Activated T-helper 17 cell treated with anti-CD3 and anti-CD28 coated beads, Interleukin-2, amount 50 U/mL, for 72 hours (primary cell): ENCODE measurements at regions not wholly inside any gene's neighbourhood (a gene's known extent, or its start where the extent isn't known, plus 50 kb on each side); places are given as distances from the start of the nearest gene placed in this dataset.

ENCODE experiments used
- ATAC-seq: fragments of 150-1000 bp; cut with Tn5 transposase; replicated peaks from 2 replicates; pipeline ENCODE4 v1.10.0; 2021; ENCODE audit warnings: mild to moderate bottlenecking, moderate library complexity
- H3K27ac Mint-ChIP-seq: one replicate; pipeline ENCODE4 v1.8.0; 2022; ENCODE audit warnings: mixed read lengths
- H3K27me3 Mint-ChIP-seq: one replicate; pipeline ENCODE4 v1.8.0; 2022; ENCODE audit warnings: mixed read lengths
- H3K36me3 Mint-ChIP-seq: one replicate; pipeline ENCODE4 v1.8.0; 2022; ENCODE audit warnings: low read depth, mild to moderate bottlenecking, mixed read lengths
- H3K4me1 Mint-ChIP-seq: one replicate; pipeline ENCODE4 v1.8.0; 2022; ENCODE audit warnings: mixed read lengths
- H3K4me3 Mint-ChIP-seq: one replicate; pipeline ENCODE4 v1.8.0; 2022; ENCODE audit warnings: mild to moderate bottlenecking, mixed read lengths
- H3K9me3 Mint-ChIP-seq: one replicate; pipeline ENCODE4 v1.8.0; 2022; ENCODE audit warnings: mixed read lengths

GRCh38 chr5:136667789-136668188, 302.4 kb upstream of the TRPC7 start:
- ATAC-seq = no peak
- Mint-ChIP-seq H3K4me1 (no peaks in the 10 kb centered on the region), H3K9me3 (peaks cover 8% of the 10 kb centered on the region), H3K27me3 (no peaks in the 10 kb centered on the region), H3K27ac (no peak overlapping the region), H3K36me3 (no peaks in the 10 kb centered on the region), H3K4me3 (no peak overlapping the region)

- Mint-ChIP-seq H3K36me3 (no peaks in the 10 kb centered on the region), H3K27me3 (no peaks in the 10 kb centered on the region), H3K4me3 (no peak overlapping the region), H3K9me3 (peaks cover 8% of the 10 kb centered on the region), H3K27ac (no peak overlapping the region), H3K4me1 (no peaks in the 10 kb centered on the region)
- ATAC-seq = no peak
Observed at GRCh38 chr5:136666970-136667620, 301.8 kb upstream of the TRPC7 start.

- no peaks in the 10 kb centered on the region for H3K36me3 Mint-ChIP-seq
- no peak overlapping the region for H3K27ac Mint-ChIP-seq
- H3K27me3 Mint-ChIP-seq = no peaks in the 10 kb centered on the region
- no peak for ATAC-seq
- H3K9me3 Mint-ChIP-seq = peaks cover 8% of the 10 kb centered on the region
- no peaks in the 10 kb centered on the region for H3K4me1 Mint-ChIP-seq
- H3K4me3 Mint-ChIP-seq = no peak overlapping the region
Observed at GRCh38 chr5:136665331-136665730, 300.0 kb upstream of the TRPC7 start.

GRCh38 chr5:136661026-136661425, 295.7 kb upstream of the TRPC7 start:
- Mint-ChIP-seq H3K9me3 (no peaks in the 10 kb centered on the region), H3K36me3 (no peaks in the 10 kb centered on the region), H3K27ac (no peak overlapping the region), H3K4me3 (no peak overlapping the region), H3K4me1 (no peaks in the 10 kb centered on the region), H3K27me3 (no peaks in the 10 kb centered on the region)
- ATAC-seq = no peak

- Mint-ChIP-seq H3K9me3 (peaks cover 8% of the 10 kb centered on the region), H3K27ac (no peak overlapping the region), H3K27me3 (peaks cover 4% of the 10 kb centered on the region), H3K4me3 (no peak overlapping the region), H3K4me1 (no peaks in the 10 kb centered on the region), H3K36me3 (no peaks in the 10 kb centered on the region)
- ATAC-seq = no peak
Observed at GRCh38 chr5:136656811-136657210, 291.5 kb upstream of the TRPC7 start.

GRCh38 chr5:136655468-136655867, 290.1 kb upstream of the TRPC7 start:
- Mint-ChIP-seq H3K4me3 (no peak overlapping the region), H3K36me3 (no peaks in the 10 kb centered on the region), H3K27me3 (peaks cover 4% of the 10 kb centered on the region), H3K4me1 (no peaks in the 10 kb centered on the region), H3K27ac (no peak overlapping the region), H3K9me3 (peaks cover 12% of the 10 kb centered on the region)
- ATAC-seq = no peak

GRCh38 chr5:136646915-136647314, 281.6 kb upstream of the TRPC7 start:
- H3K27me3 Mint-ChIP-seq = no peaks in the 10 kb centered on the region
- H3K9me3 Mint-ChIP-seq = peaks cover 5% of the 10 kb centered on the region
- no peak overlapping the region for H3K27ac Mint-ChIP-seq
- H3K4me1 Mint-ChIP-seq = no peaks in the 10 kb centered on the region
- H3K4me3 Mint-ChIP-seq = no peak overlapping the region
- H3K36me3 Mint-ChIP-seq = no peaks in the 10 kb centered on the region
- no peak for ATAC-seq

GRCh38 chr5:136642976-136643375, 277.6 kb upstream of the TRPC7 start:
- ATAC-seq = no peak
- no peak overlapping the region for H3K4me3 Mint-ChIP-seq
- no peaks in the 10 kb centered on the region for H3K4me1 Mint-ChIP-seq
- H3K27me3 Mint-ChIP-seq = no peaks in the 10 kb centered on the region
- no peaks in the 10 kb centered on the region for H3K36me3 Mint-ChIP-seq
- no peaks in the 10 kb centered on the region for H3K9me3 Mint-ChIP-seq
- no peak overlapping the region for H3K27ac Mint-ChIP-seq

GRCh38 chr5:136639616-136640015, 274.3 kb upstream of the TRPC7 start:
- Mint-ChIP-seq H3K4me1 (no peaks in the 10 kb centered on the region), H3K27ac (no peak overlapping the region), H3K36me3 (no peaks in the 10 kb centered on the region), H3K9me3 (no peaks in the 10 kb centered on the region), H3K27me3 (no peaks in the 10 kb centered on the region), H3K4me3 (no peak overlapping the region)
- no peak for ATAC-seq

GRCh38 chr5:136638084-136638483, 272.7 kb upstream of the TRPC7 start:
- no peaks in the 10 kb centered on the region for H3K4me1 Mint-ChIP-seq
- no peak for ATAC-seq
- no peaks in the 10 kb centered on the region for H3K9me3 Mint-ChIP-seq
- H3K27me3 Mint-ChIP-seq = no peaks in the 10 kb centered on the region
- no peaks in the 10 kb centered on the region for H3K36me3 Mint-ChIP-seq
- H3K4me3 Mint-ChIP-seq = no peak overlapping the region
- H3K27ac Mint-ChIP-seq = no peak overlapping the region

GRCh38 chr5:136636001-136636400, 270.7 kb upstream of the TRPC7 start:
- no peaks in the 10 kb centered on the region for H3K9me3 Mint-ChIP-seq
- no peaks in the 10 kb centered on the region for H3K27me3 Mint-ChIP-seq
- no peak for ATAC-seq
- H3K36me3 Mint-ChIP-seq = no peaks in the 10 kb centered on the region
- H3K27ac Mint-ChIP-seq = no peak overlapping the region
- H3K4me3 Mint-ChIP-seq = no peak overlapping the region
- H3K4me1 Mint-ChIP-seq = no peaks in the 10 kb centered on the region

GRCh38 chr5:136631186-136631585, 265.8 kb upstream of the TRPC7 start:
- Mint-ChIP-seq H3K9me3 (no peaks in the 10 kb centered on the region), H3K4me1 (no peaks in the 10 kb centered on the region), H3K27me3 (no peaks in the 10 kb centered on the region), H3K36me3 (no peaks in the 10 kb centered on the region), H3K4me3 (no peak overlapping the region), H3K27ac (no peak overlapping the region)
- no peak for ATAC-seq

- Mint-ChIP-seq H3K27me3 (no peaks in the 10 kb centered on the region), H3K4me1 (no peaks in the 10 kb centered on the region), H3K4me3 (no peak overlapping the region), H3K36me3 (no peaks in the 10 kb centered on the region), H3K27ac (no peak overlapping the region), H3K9me3 (no peaks in the 10 kb centered on the region)
- ATAC-seq = no peak
Observed at GRCh38 chr5:136629125-136629792, 263.9 kb upstream of the TRPC7 start.

- Mint-ChIP-seq H3K4me3 (no peak overlapping the region), H3K4me1 (no peaks in the 10 kb centered on the region), H3K27ac (no peak overlapping the region), H3K9me3 (no peaks in the 10 kb centered on the region), H3K27me3 (no peaks in the 10 kb centered on the region), H3K36me3 (no peaks in the 10 kb centered on the region)
- no peak for ATAC-seq
Observed at GRCh38 chr5:136626531-136626930, 261.2 kb upstream of the TRPC7 start.

GRCh38 chr5:136622747-136623146, 257.4 kb upstream of the TRPC7 start:
- Mint-ChIP-seq H3K4me1 (no peaks in the 10 kb centered on the region), H3K27ac (no peak overlapping the region), H3K4me3 (no peak overlapping the region), H3K9me3 (no peaks in the 10 kb centered on the region), H3K36me3 (no peaks in the 10 kb centered on the region), H3K27me3 (no peaks in the 10 kb centered on the region)
- no peak for ATAC-seq
